ENCODE measurements at regions not wholly inside any gene's neighbourhood (a gene's known extent, or its start where the extent isn't known, plus 50 kb on each side); places are given as distances from the start of the nearest gene placed in this dataset.

- no peak for DNase-seq
- no peak overlapping the region for H3K27ac Mint-ChIP-seq
- H3K9me3 Mint-ChIP-seq: no peaks in the 10 kb centered on the region
- H3K36me3 Mint-ChIP-seq (ENCODE audit: low read depth): no peaks in the 10 kb centered on the region
- H3K27me3 Mint-ChIP-seq (ENCODE audit: insufficient read depth): peaks cover 41% of the 10 kb centered on the region
- no peaks in the 10 kb centered on the region for H3K4me1 Mint-ChIP-seq (ENCODE audit: low read depth)
- no peak overlapping the region for H3K4me3 Mint-ChIP-seq
- no peak for TF ChIP-seq CTCF (IDR thresholded peaks at IDR 0.05)
These were observed 150.3 kb upstream of the TNP1 start for GRCh38 chr2:217010173-217010572.

- no peaks in the 10 kb centered on the region for H3K9me3 Mint-ChIP-seq
These were observed 148.9 kb upstream of the TNP1 start for GRCh38 chr2:217008794-217009193.

GRCh38 chr2:217006217-217006616 lies 146.4 kb upstream of the TNP1 start:
- Mint-ChIP-seq H3K27ac (no peak overlapping the region), H3K4me3 (no peak overlapping the region)
- TF ChIP-seq CTCF (IDR thresholded peaks at IDR 0.05): no peak

More at GRCh38 chr2:217008794-217009193, 148.9 kb upstream of the TNP1 start:
- no peak for TF ChIP-seq CTCF (IDR thresholded peaks at IDR 0.05)
- Mint-ChIP-seq H3K36me3 (ENCODE audit: low read depth) (no peaks in the 10 kb centered on the region), H3K4me3 (no peak overlapping the region), H3K27me3 (ENCODE audit: insufficient read depth) (peaks cover 31% of the 10 kb centered on the region), H3K27ac (no peak overlapping the region), H3K4me1 (ENCODE audit: low read depth) (no peaks in the 10 kb centered on the region)
- DNase-seq: no peak

GRCh38 chr2:217004656-217005055 lies 144.8 kb upstream of the TNP1 start:
- TF ChIP-seq CTCF (IDR thresholded peaks at IDR 0.05): no peak
- H3K9me3 Mint-ChIP-seq: no peaks in the 10 kb centered on the region
- no peaks in the 10 kb centered on the region for H3K36me3 Mint-ChIP-seq (ENCODE audit: low read depth)
- DNase-seq: no peak
- H3K4me3 Mint-ChIP-seq: no peak overlapping the region
- H3K27ac Mint-ChIP-seq: no peak overlapping the region
- H3K27me3 Mint-ChIP-seq (ENCODE audit: insufficient read depth): peaks cover 19% of the 10 kb centered on the region
- H3K4me1 Mint-ChIP-seq (ENCODE audit: low read depth): no peaks in the 10 kb centered on the region

More at GRCh38 chr2:217006217-217006616, 146.4 kb upstream of the TNP1 start:
- no peak for DNase-seq
- no peaks in the 10 kb centered on the region for H3K36me3 Mint-ChIP-seq (ENCODE audit: low read depth)
- peaks cover 25% of the 10 kb centered on the region for H3K27me3 Mint-ChIP-seq (ENCODE audit: insufficient read depth)
- H3K9me3 Mint-ChIP-seq: no peaks in the 10 kb centered on the region
- H3K4me1 Mint-ChIP-seq (ENCODE audit: low read depth): no peaks in the 10 kb centered on the region

GRCh38 chr2:217001740-217002139 lies 141.9 kb upstream of the TNP1 start:
- H3K36me3 Mint-ChIP-seq (ENCODE audit: low read depth): no peaks in the 10 kb centered on the region
- no peak for DNase-seq
- no peak overlapping the region for H3K27ac Mint-ChIP-seq
- H3K27me3 Mint-ChIP-seq (ENCODE audit: insufficient read depth): peaks cover 32% of the 10 kb centered on the region
- H3K4me3 Mint-ChIP-seq: no peak overlapping the region
- H3K9me3 Mint-ChIP-seq: no peaks in the 10 kb centered on the region
- no peaks in the 10 kb centered on the region for H3K4me1 Mint-ChIP-seq (ENCODE audit: low read depth)
- TF ChIP-seq CTCF (IDR thresholded peaks at IDR 0.05): no peak

- no peak for DNase-seq
- Mint-ChIP-seq H3K9me3 (no peaks in the 10 kb centered on the region), H3K4me1 (ENCODE audit: low read depth) (no peaks in the 10 kb centered on the region), H3K36me3 (ENCODE audit: low read depth) (no peaks in the 10 kb centered on the region), H3K27ac (no peak overlapping the region), H3K4me3 (no peak overlapping the region), H3K27me3 (ENCODE audit: insufficient read depth) (peaks cover 39% of the 10 kb centered on the region)
- no peak for TF ChIP-seq CTCF (IDR thresholded peaks at IDR 0.05)
These were observed 140.5 kb upstream of the TNP1 start for GRCh38 chr2:217000406-217000805.

Data from HFFc6 (cell line).